Peyer's patch (tissue), 4 donors: ENCODE measurements at regions not wholly inside any gene's neighbourhood (a gene's known extent, or its start where the extent isn't known, plus 50 kb on each side); places are given as distances from the start of the nearest gene placed in this dataset.

Source experiments
- DNase-seq, 3 donors: peaks; one replicate each; pipeline ENCODE4 v3.0.0-alpha.2; 2017 to 2019
- H3K27ac ChIP-seq, 4 donors: fragments of 200-600 bp; sonication (generic); one replicate each; pipeline ENCODE4 v1.5.1; 2016 to 2019
- H3K27me3 ChIP-seq, 2 donors: fragments of 200-600 bp; sonication (generic); one replicate each; pipeline ENCODE4 v1.5.1; 2019
- H3K36me3 ChIP-seq, 3 donors: fragments of 200-600 bp; sonication (generic); one replicate each; pipeline ENCODE4 v1.5.1; 2016 to 2019
- H3K4me1 ChIP-seq, 4 donors: fragments of 200-600 bp; sonication (generic); one replicate each; pipeline ENCODE4 v1.5.1; 2016 to 2019
- H3K4me3 ChIP-seq, 4 donors: fragments of 200-600 bp; sonication (generic); 1 replicate in 3 of 4; 2 replicates in 1 of 4; pipeline ENCODE4 v1.5.1; 2016 to 2019; ENCODE audit warnings: mild to moderate bottlenecking in 1 of 4
- H3K9me3 ChIP-seq, 4 donors: fragments of 200-600 bp; sonication (generic); one replicate each; pipeline ENCODE4 v1.5.1; 2016 to 2019; ENCODE audit warnings: mild to moderate bottlenecking in 1 of 4
- CTCF ChIP-seq, 6 experiments: fragments of 450-650 bp in 4 of 6; fragments of 200-600 bp in 2 of 6; sonication (generic) in 1 of 6; IDR thresholded peaks; one replicate each; pipeline ENCODE4 v1.5.1; 2017 to 2019; ENCODE audit warnings: antibody characterized with exemption in 6 of 6, mild to moderate bottlenecking in 3 of 6, moderate library complexity in 1 of 6
- POLR2A ChIP-seq, 2 donors: fragments of 450-650 bp; IDR thresholded peaks; one replicate each; pipeline ENCODE4 v1.5.1; 2017; ENCODE audit warnings: antibody characterized with exemption in 2 of 2, mild to moderate bottlenecking in 2 of 2, moderate library complexity in 2 of 2
- small RNA-seq, 2 donors: library from RNA; depleted of rRNA; stranded (forward); fragments of <200 nt; gene quantifications; one replicate each; pipeline ENCODE3, GENCODE V24; 2016

- no peaks in the 10 kb centered on the region for H3K27me3 ChIP-seq
- no peaks in the 10 kb centered on the region for H3K4me1 ChIP-seq
- no peak for DNase-seq
- no peak overlapping the region for H3K4me3 ChIP-seq
- H3K9me3 ChIP-seq = peaks cover 0 to 8% (median 0%) of the 10 kb centered on the region in 4 donors
- no peak overlapping the region for H3K27ac ChIP-seq
- no peaks in the 10 kb centered on the region for H3K36me3 ChIP-seq
- TF ChIP-seq CTCF (IDR thresholded peaks at IDR 0.05) (no peak), POLR2A (IDR thresholded peaks at IDR 0.05) (no peak)
These were observed 50.8 kb upstream of the HTR2A start for GRCh38 chr13:46947425-46948191.

Small RNA genes lying in the stretch of these regions (small RNA-seq; reads per million reads assigned to genes)
- gene GNG5P5 (0 to 0.06 reads per million in 2 donors), gene RN7SL700P (0 reads per million in 2 donors)
